Hepatocyte (in vitro differentiated cells): ENCODE measurements at regions not wholly inside any gene's neighbourhood (a gene's known extent, or its start where the extent isn't known, plus 50 kb on each side); places are given as distances from the start of the nearest gene placed in this dataset.

Experiments
- DNase-seq: peaks from one replicate; pipeline ENCODE4 v3.0.0-alpha.2; 2016; ENCODE audit warnings: low spot score
- H2AFZ ChIP-seq: fragments of 200-600 bp; sonication (generic); 2 replicates; pipeline ENCODE4 v1.6.0; 2016; ENCODE audit warnings: antibody characterized with exemption, mild to moderate bottlenecking
- H3K27ac ChIP-seq: fragments of 200-600 bp; sonication (generic); 2 replicates; pipeline ENCODE4 v1.5.1; 2016; ENCODE audit warnings: mild to moderate bottlenecking
- H3K27me3 ChIP-seq: fragments of 200-600 bp; sonication (generic); 2 replicates; pipeline ENCODE4 v1.6.1; 2016
- H3K36me3 ChIP-seq: fragments of 200-600 bp; sonication (generic); replicated peaks from 2 replicates; pipeline ENCODE4 v1.5.1; 2016; ENCODE audit warnings: low read depth; ENCODE audit not compliant: insufficient read depth
- H3K4me1 ChIP-seq: fragments of 200-600 bp; sonication (generic); 2 replicates; pipeline ENCODE4 v1.5.1; 2016; ENCODE audit warnings: mild to moderate bottlenecking, moderate library complexity; ENCODE audit not compliant: insufficient read depth
- H3K4me2 ChIP-seq: fragments of 200-600 bp; sonication (generic); 2 replicates; pipeline ENCODE4 v1.6.0; 2016
- H3K4me3 ChIP-seq: fragments of 200-600 bp; sonication (generic); 2 replicates; pipeline ENCODE4 v1.5.1; 2016; ENCODE audit warnings: mild to moderate bottlenecking
- H3K79me2 ChIP-seq: fragments of 200-600 bp; sonication (generic); 2 replicates; pipeline ENCODE4 v1.6.0; 2017; ENCODE audit warnings: mild to moderate bottlenecking
- H3K9me2 ChIP-seq: fragments of 200-600 bp; sonication (generic); replicated peaks from 2 replicates; pipeline ENCODE4 v1.6.0; 2017; ENCODE audit warnings: mild to moderate bottlenecking; ENCODE audit not compliant: insufficient read depth
- H3K9me3 ChIP-seq: fragments of 200-600 bp; sonication (generic); 2 replicates; pipeline ENCODE4 v1.5.1; 2016; ENCODE audit warnings: low read depth, mild to moderate bottlenecking
- H4K20me1 ChIP-seq: fragments of 200-600 bp; sonication (generic); 2 replicates; pipeline ENCODE4 v1.6.0; 2016; ENCODE audit warnings: mild to moderate bottlenecking; ENCODE audit not compliant: insufficient read depth, poor library complexity, severe bottlenecking
- CTCF ChIP-seq: fragments of 200-600 bp; sonication (generic); IDR thresholded peaks from 2 replicates; pipeline ENCODE4 v1.5.1; 2016; ENCODE audit warnings: antibody characterized with exemption, mild to moderate bottlenecking; ENCODE audit not compliant: poor library complexity
- EZH2 ChIP-seq: fragments of 200-600 bp; sonication (generic); IDR thresholded peaks from 2 replicates; pipeline ENCODE4 v1.6.1; 2016; ENCODE audit warnings: antibody characterized with exemption, mild to moderate bottlenecking, borderline replicate concordance
- EZH2phosphoT487 ChIP-seq: fragments of 200-600 bp; sonication (generic); IDR thresholded peaks from one replicate; pipeline ENCODE4 v1.6.1; 2018; ENCODE audit warnings: antibody characterized with exemption, mild to moderate bottlenecking, low read depth, moderate library complexity; ENCODE audit not compliant: unreplicated experiment, severe bottlenecking
- WGBS: methylation state at CpG from one replicate; pipeline ENCODE4 v1.1.6; 2016; ENCODE audit warnings: low lambda C conversion rate; ENCODE audit errors: missing lambda C conversion rate; 5-methylcytosine and 5-hydroxymethylcytosine counted together

DNA sequence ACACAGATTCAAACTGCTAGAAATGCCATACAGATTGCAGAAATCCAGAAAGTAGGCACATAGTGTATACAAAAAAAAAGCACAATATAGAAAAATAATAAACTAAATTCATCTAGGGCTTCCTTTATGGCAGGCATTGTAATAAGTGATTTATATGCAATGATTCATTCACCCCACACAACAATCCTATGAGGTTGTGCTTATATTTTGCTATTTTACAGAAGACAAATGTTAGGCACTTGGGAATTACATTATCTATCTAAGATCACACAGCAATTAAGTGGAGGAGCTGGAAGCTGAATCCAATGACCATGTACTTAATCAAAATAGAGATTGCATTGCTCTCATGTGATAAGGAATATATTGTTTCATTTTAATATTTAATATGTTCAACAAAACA, 225.7 kb upstream of the KCNK2 start:
- Histone ChIP-seq H4K20me1 (no peaks in the 10 kb centered on the region), H3K4me1 (no peaks in the 10 kb centered on the region), H2AFZ (no peak overlapping the region), H3K27ac (no peak overlapping the region), H3K36me3 (no peaks in the 10 kb centered on the region), H3K9me3 (no peaks in the 10 kb centered on the region), H3K4me3 (no peak overlapping the region), H3K9me2 (no peaks in the 10 kb centered on the region), H3K79me2 (no peaks in the 10 kb centered on the region), H3K4me2 (no peak overlapping the region), H3K27me3 (no peaks in the 10 kb centered on the region)
- TF ChIP-seq EZH2 (no peak), EZH2phosphoT487 (no peak), CTCF (no peak)
- DNase-seq = no peak

- Histone ChIP-seq H3K9me2 (no peaks in the 10 kb centered on the region), H3K27ac (no peak overlapping the region), H3K36me3 (no peaks in the 10 kb centered on the region), H4K20me1 (no peaks in the 10 kb centered on the region), H3K9me3 (no peaks in the 10 kb centered on the region), H3K4me3 (no peak overlapping the region), H3K4me2 (no peak overlapping the region), H3K27me3 (no peaks in the 10 kb centered on the region), H3K79me2 (no peaks in the 10 kb centered on the region), H2AFZ (no peak overlapping the region), H3K4me1 (no peaks in the 10 kb centered on the region)
- DNase-seq = no peak
- 63% methylated on average over 3 of the region's 3 CpGs for WGBS
- TF ChIP-seq EZH2phosphoT487 (peak; percentile 68), CTCF (no peak), EZH2 (no peak)
Measured at GRCh38 chr1:214857716-214858115, 224.8 kb upstream of the KCNK2 start.

DNA sequence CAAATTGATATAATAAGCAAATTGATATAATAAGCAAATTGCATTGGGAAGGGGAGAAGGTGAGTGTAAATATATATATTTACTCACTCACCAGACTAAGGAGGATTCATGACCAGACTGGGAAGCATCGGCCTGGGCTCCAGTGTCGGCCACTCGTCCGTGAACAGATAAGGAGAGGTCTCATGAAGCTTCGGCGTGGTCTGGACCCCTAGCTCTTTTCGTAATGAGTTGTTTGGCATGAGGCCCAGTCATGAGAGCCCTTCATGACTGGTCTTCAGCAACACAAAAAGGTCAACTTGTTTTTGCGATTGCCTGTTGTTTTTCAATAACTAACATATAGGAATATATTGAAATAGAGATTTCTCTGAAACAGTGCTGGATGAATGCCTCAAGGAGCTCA, 222.9 kb upstream of the KCNK2 start:
- Histone ChIP-seq H3K4me2 (no peak overlapping the region), H3K9me3 (no peaks in the 10 kb centered on the region), H3K9me2 (no peaks in the 10 kb centered on the region), H4K20me1 (no peaks in the 10 kb centered on the region), H3K4me1 (no peaks in the 10 kb centered on the region), H3K27ac (no peak overlapping the region), H3K79me2 (no peaks in the 10 kb centered on the region), H3K4me3 (no peak overlapping the region), H2AFZ (no peak overlapping the region), H3K36me3 (no peaks in the 10 kb centered on the region), H3K27me3 (no peaks in the 10 kb centered on the region)
- 91% methylated on average over 8 of the region's 8 CpGs for WGBS
- no peak for DNase-seq
- no peak for TF ChIP-seq CTCF
- no peak for TF ChIP-seq EZH2
- TF ChIP-seq EZH2phosphoT487 = no peak

DNA sequence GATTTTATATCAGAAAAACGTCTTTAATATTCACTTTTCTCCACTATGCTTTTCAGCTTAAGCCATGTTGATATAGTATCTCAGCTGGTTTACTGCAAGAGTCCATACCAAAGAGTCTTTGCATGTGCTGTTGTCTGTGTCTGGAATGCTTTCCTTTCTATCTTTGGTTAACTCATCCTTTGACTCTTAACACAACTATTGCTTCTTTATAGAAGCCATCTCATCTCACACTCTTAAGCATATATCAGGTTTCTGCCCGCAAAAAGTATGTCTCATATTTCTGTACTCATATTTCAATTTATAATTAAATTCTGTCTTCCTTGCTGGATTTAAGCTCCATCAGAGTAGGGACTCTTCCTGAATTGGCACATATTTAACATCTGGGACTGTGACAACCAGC, 220.9 kb upstream of the KCNK2 start:
- Histone ChIP-seq H3K4me2 (no peak overlapping the region), H3K36me3 (no peaks in the 10 kb centered on the region), H3K9me3 (no peaks in the 10 kb centered on the region), H3K9me2 (no peaks in the 10 kb centered on the region), H4K20me1 (no peaks in the 10 kb centered on the region), H2AFZ (no peak overlapping the region), H3K4me1 (no peaks in the 10 kb centered on the region), H3K27me3 (no peaks in the 10 kb centered on the region), H3K4me3 (no peak overlapping the region), H3K79me2 (no peaks in the 10 kb centered on the region), H3K27ac (no peak overlapping the region)
- TF ChIP-seq CTCF (no peak), EZH2phosphoT487 (no peak), EZH2 (no peak)
- DNase-seq = no peak
- 56% methylated on average over 2 of the region's 2 CpGs for whole genome bisulfite sequencing
